NB4 (cell line): ENCODE measurements at regions not wholly inside any gene's neighbourhood (a gene's known extent, or its start where the extent isn't known, plus 50 kb on each side); places are given as distances from the start of the nearest gene placed in this dataset.

ENCODE experiments used
- CTCF ChIP-seq: IDR thresholded peaks from one replicate; pipeline ENCODE4 v1.5.1; 2012; ENCODE audit warnings: low read depth, low read length
- MAX ChIP-seq: IDR thresholded peaks from 2 replicates; pipeline ENCODE4 v1.6.1; 2011; ENCODE audit warnings: low read depth, low read length
- MYC ChIP-seq: IDR thresholded peaks from 2 replicates; pipeline ENCODE4 v1.6.1; 2011; ENCODE audit warnings: low read depth, low read length
- POLR2A ChIP-seq: IDR thresholded peaks from 2 replicates; pipeline ENCODE4 v1.6.1; 2011; ENCODE audit warnings: mild to moderate bottlenecking; ENCODE audit not compliant: insufficient read length; ENCODE audit errors: extremely low read depth

GRCh38 chr2:180289627-180290026 is 282.5 kb upstream of the CWC22 start:
- no peak for TF ChIP-seq CTCF
- no peak for TF ChIP-seq POLR2A
- no peak for TF ChIP-seq MYC
- no peak for TF ChIP-seq MAX
